ENCODE measurements at regions not wholly inside any gene's neighbourhood (a gene's known extent, or its start where the extent isn't known, plus 50 kb on each side); places are given as distances from the start of the nearest gene placed in this dataset.

DNA sequence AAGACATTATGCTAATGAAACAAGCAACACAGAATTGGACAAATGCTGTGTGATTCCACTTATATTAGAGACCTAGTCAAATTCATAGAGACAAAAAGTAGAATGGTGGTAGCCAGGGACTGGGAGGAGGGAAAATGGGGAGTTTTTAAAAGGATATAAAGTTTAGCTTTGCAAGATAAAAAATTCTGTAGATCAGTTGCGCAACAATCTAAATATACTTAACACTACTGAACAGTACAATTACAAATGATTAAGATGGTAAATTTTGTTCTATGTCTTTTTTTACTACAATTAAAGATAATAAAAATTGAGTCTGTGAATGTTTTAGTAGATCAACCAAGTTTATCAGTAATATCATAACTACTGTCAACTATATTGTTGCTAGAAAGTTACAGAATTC, 340.1 kb upstream of the PDZRN3 start:
- TF ChIP-seq CTCF (IDR thresholded peaks at IDR 0.05) = no peak
- DNase-seq (ENCODE audit: extremely low spot score, unreplicated experiment) = no peak
- H3K4me3 Mint-ChIP-seq (ENCODE audit: unreplicated experiment) = no peak overlapping the region
- H3K9me3 Mint-ChIP-seq (ENCODE audit: unreplicated experiment) = no peaks in the 10 kb centered on the region
- no peaks in the 10 kb centered on the region for H3K4me1 Mint-ChIP-seq (ENCODE audit: unreplicated experiment)
- peaks cover 13% of the 10 kb centered on the region for H3K27me3 Mint-ChIP-seq (ENCODE audit: unreplicated experiment)
- H3K36me3 Mint-ChIP-seq (ENCODE audit: unreplicated experiment) = no peaks in the 10 kb centered on the region
- no peak overlapping the region for H3K27ac Mint-ChIP-seq (ENCODE audit: unreplicated experiment)

DNA sequence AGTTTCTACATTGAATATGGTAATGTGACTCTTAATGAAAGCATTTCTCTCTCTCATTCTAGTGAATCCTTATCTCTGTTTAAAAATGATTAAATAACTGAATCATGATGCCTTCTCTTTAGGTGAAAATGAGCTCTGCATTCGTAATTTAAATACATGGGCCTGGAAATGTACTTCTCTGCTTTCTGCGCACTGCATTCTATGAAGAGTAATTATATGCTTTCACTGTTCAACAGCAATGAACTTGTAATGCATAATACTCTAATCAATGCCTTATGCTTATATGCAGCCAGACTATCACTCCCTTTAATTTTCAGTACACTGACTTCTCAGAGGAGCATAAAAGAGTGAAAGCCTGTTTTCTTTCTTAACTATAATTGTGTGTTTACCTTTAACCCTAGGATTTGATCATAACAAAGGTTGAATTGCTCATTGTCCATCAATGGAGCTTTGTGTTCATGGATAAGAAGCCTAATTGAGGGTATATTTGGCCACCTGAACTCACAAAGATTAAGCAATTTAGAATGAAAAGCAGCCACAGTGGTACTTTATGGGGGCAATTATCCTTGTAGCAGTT, 330.8 kb upstream of the PDZRN3 start:
- no peak for DNase-seq (ENCODE audit: extremely low spot score, unreplicated experiment)
- no peak for TF ChIP-seq CTCF (IDR thresholded peaks at IDR 0.05)
- no peaks in the 10 kb centered on the region for H3K4me1 Mint-ChIP-seq (ENCODE audit: unreplicated experiment)
- peaks cover 4% of the 10 kb centered on the region for H3K9me3 Mint-ChIP-seq (ENCODE audit: unreplicated experiment)
- peaks cover 6% of the 10 kb centered on the region for H3K27me3 Mint-ChIP-seq (ENCODE audit: unreplicated experiment)
- no peak overlapping the region for H3K27ac Mint-ChIP-seq (ENCODE audit: unreplicated experiment)
- no peaks in the 10 kb centered on the region for H3K36me3 Mint-ChIP-seq (ENCODE audit: unreplicated experiment)
- no peak overlapping the region for H3K4me3 Mint-ChIP-seq (ENCODE audit: unreplicated experiment)

DNA sequence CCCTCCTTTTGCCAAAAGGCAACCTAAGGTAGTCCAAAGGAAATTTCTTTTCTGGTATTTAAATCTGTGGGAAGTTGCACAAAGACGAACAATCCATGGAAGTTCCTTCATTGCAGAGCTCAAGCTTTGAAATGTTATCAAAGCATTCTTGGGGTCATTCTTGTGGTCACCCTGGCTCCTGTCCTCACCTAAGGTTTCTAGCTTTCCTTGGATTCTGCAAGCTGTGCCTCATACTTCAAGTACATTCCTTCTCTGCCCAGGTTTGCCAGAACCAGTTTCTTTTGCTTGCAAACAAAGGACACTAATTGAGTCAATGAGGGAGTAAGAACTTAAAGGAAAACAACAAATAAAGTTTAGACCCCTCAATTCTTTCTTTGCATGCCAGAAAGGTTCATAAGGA, 329.8 kb upstream of the PDZRN3 start:
- no peaks in the 10 kb centered on the region for H3K4me1 Mint-ChIP-seq (ENCODE audit: unreplicated experiment)
- no peak overlapping the region for H3K27ac Mint-ChIP-seq (ENCODE audit: unreplicated experiment)
- peaks cover 12% of the 10 kb centered on the region for H3K27me3 Mint-ChIP-seq (ENCODE audit: unreplicated experiment)
- TF ChIP-seq CTCF (IDR thresholded peaks at IDR 0.05) = no peak
- no peak for DNase-seq (ENCODE audit: extremely low spot score, unreplicated experiment)
- H3K9me3 Mint-ChIP-seq (ENCODE audit: unreplicated experiment) = peaks cover 4% of the 10 kb centered on the region
- no peaks in the 10 kb centered on the region for H3K36me3 Mint-ChIP-seq (ENCODE audit: unreplicated experiment)
- H3K4me3 Mint-ChIP-seq (ENCODE audit: unreplicated experiment) = no peak overlapping the region

GRCh38 chr3:73952781-73953180, 328.0 kb upstream of the PDZRN3 start:
- H3K9me3 Mint-ChIP-seq (ENCODE audit: unreplicated experiment) = no peaks in the 10 kb centered on the region
- H3K27me3 Mint-ChIP-seq (ENCODE audit: unreplicated experiment) = peaks cover 12% of the 10 kb centered on the region
- H3K4me1 Mint-ChIP-seq (ENCODE audit: unreplicated experiment) = no peaks in the 10 kb centered on the region
- no peak overlapping the region for H3K4me3 Mint-ChIP-seq (ENCODE audit: unreplicated experiment)
- H3K27ac Mint-ChIP-seq (ENCODE audit: unreplicated experiment) = no peak overlapping the region
- H3K36me3 Mint-ChIP-seq (ENCODE audit: unreplicated experiment) = no peaks in the 10 kb centered on the region
- no peak for DNase-seq (ENCODE audit: extremely low spot score, unreplicated experiment)
- TF ChIP-seq CTCF (IDR thresholded peaks at IDR 0.05) = no peak

DNA sequence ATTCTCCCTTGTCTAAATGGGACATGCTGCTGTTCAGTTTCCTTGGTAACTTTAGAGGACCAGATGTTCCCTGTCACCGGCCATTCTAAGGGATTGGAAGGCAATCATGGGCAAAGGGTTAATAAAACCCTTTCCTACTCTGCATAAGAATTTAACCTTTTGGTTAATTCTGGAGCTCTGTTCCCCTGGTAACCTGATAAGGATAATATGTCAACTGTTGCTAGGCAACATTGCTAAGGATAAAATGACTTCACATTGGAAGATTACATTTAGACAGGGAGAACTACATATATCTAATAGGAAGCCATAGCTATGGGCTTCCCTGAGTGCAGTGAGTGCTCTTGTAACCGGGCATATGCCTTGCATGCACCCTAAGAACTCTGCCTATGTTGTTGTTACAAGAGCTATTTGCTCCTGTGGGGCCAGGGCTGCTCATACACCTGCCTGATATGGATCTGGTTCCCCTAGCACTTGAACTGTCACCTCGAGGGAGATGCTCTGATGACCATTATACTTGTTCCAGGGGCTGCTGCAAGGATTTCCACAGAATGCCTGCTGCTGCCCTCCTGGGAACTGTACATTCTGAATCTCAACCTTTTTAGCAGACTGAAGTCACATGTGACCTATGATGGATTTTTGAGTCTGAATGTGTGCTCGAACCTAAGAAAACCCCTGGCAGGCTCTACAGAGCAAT, 326.3 kb upstream of the PDZRN3 start:
- peaks cover 10% of the 10 kb centered on the region for H3K27me3 Mint-ChIP-seq (ENCODE audit: unreplicated experiment)
- H3K27ac Mint-ChIP-seq (ENCODE audit: unreplicated experiment) = no peak overlapping the region
- H3K36me3 Mint-ChIP-seq (ENCODE audit: unreplicated experiment) = no peaks in the 10 kb centered on the region
- no peaks in the 10 kb centered on the region for H3K9me3 Mint-ChIP-seq (ENCODE audit: unreplicated experiment)
- no peak overlapping the region for H3K4me3 Mint-ChIP-seq (ENCODE audit: unreplicated experiment)
- no peaks in the 10 kb centered on the region for H3K4me1 Mint-ChIP-seq (ENCODE audit: unreplicated experiment)
- TF ChIP-seq CTCF (IDR thresholded peaks at IDR 0.05) = no peak
- DNase-seq (ENCODE audit: extremely low spot score, unreplicated experiment) = no peak

All from osteocyte (in vitro differentiated cells).